ENCODE measurements at regions not wholly inside any gene's neighbourhood (a gene's known extent, or its start where the extent isn't known, plus 50 kb on each side); places are given as distances from the start of the nearest gene placed in this dataset.

GRCh38 chr6:25007269-25007699, 71.5 kb upstream of the RIPOR2 start:
- TF ChIP-seq CTCF (IDR thresholded peaks at IDR 0.05): no peak
- no peak for TF ChIP-seq ZFX (IDR thresholded peaks at IDR 0.05; ENCODE audit: borderline replicate concordance)
